ENCODE measurements at regions not wholly inside any gene's neighbourhood (a gene's known extent, or its start where the extent isn't known, plus 50 kb on each side); places are given as distances from the start of the nearest gene placed in this dataset.

- no peak for DNase-seq
These were observed 86.5 kb downstream of the MTRR start for GRCh38 chr5:7955476-7955875.

DNA sequence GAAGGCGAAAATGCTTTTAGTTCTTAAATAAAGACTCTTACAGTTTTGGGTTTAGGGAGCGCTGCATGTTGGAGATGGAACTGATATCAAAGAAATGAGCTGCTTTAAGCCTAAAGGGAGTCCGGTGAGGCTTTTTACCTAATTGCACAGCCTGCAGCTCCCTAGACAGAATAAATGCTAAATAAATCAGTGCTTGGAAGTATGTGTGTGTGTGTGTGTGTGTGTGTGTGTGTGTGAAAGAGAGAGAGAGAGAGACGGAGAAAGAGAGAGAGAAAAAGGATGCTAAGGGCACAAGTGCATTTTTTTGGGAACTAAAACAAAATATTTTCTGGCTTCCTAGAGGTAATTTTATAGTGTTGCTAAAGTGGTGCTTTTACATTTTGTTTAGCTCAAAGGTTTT lies 88.4 kb downstream of the MTRR start:
- no peak for DNase-seq

DNA sequence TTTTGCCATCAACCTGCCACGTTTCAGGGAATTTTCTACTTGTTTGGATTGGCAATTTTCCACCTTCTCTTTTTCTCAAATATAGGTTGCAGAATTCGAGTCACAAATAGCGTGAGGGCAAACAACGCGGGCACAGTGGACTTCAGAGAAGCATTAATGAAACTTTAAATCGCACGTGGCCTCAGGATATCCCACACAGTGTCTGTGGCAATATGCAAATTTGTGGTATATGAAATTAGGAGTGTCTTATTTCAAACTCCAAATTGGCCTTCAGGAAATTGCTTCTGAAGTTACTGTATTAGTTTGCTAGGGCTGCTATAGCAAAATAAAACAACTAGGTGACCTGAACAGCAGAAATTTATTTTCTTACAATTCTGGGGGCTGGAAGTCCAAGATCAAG lies 91.2 kb downstream of the MTRR start:
- no peak for DNase-seq

GRCh38 chr5:7961540-7961939 lies 92.6 kb downstream of the MTRR start:
- DNase-seq: no peak

- DNase-seq: no peak
These were observed 101.9 kb downstream of the MTRR start for GRCh38 chr5:7970816-7971215.

DNA sequence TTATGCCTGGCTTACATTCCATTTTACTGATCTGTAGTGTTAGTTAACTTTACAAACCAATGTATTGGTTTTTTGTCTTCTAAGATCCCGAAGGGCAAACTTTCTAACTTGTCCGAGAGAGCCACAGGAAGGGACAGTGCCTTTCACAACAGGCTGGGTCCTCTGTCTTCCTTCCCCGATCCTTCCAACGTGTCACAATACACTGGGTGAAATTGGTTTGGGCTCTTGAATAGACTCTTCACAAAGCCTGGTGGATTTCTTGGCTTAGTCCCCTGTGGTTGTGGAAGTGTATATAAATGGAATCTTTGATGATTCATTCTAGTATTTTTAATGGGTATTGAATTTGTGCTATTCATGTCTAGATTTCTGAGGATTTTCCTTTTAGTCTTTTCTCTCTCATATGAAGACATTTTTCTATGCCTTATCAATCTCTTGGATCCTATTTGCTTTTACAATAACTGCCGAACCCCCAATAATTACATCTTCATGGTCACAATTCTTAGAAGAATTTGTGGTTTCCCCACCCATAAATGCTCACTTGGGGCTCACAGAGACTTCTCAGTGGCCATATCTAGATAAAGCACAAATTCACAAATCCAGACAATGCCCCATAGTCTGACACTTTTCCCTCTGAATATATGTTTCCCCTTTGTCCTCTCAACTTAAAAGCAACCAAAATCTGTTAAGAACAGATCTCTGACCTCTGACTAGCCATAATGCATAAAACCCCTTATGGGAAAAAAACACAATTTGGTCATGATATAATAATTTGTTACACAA lies 107.7 kb downstream of the MTRR start:
- DNase-seq: no peak

- no peak for DNase-seq
These were observed 109.2 kb downstream of the MTRR start for GRCh38 chr5:7978114-7978513.

DNA sequence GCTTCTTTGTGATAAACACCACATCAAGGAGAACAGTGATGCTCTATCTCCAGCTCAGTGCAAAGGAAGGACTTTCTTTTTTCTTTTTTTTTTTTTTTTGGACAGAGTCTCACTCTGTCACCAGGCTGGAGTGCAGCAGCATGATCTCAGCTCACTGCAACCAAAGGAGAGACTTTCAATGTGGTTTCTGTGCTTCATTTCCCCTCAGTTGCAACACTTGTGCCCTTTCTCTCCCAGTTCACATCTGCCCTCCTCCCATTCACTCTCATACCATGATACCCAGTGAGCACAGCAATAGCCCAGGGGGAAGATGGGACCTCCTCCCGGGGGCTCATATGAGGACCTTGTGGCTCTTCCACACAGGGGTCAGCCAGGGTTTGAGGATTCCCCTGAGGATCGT lies 110.0 kb downstream of the MTRR start:
- no peak for DNase-seq

GRCh38 chr5:7980881-7981280 lies 111.9 kb downstream of the MTRR start:
- no peak for DNase-seq

- DNase-seq: no peak
These were observed 114.5 kb downstream of the MTRR start for GRCh38 chr5:7983433-7983832.

DNA sequence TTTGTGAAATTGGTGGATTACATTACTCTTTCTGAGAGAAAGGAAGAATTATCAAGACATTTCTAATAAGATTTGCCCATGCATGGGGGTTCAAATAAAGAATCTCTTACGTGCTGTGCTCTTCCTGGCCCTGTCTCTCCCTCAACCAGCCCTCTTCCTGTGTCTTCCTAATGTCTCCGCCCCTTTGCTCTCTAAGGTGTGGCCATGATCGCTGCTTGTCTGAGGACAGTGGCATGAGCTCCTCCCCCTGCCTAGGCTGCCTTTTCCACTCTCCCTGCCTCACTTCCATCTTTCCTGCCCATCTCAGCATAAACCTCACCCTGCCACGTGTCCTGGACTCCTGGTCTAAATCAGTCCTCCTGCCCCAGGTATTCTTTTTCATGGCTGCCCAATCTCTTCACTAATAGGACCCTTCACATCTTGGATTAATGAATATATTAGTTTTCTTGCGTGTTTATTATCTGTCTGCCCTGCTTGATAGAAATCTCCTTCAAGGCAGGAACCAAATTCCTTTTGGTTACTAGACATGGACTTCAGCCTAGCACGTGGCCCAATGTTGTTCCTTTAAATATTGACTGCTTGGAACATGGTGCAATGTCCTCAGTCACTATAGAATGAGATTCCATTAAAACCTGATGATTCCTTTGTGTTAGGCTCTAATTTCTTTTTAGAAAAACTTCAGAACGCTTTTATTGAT lies 122.3 kb downstream of the MTRR start:
- DNase-seq: no peak

DNA sequence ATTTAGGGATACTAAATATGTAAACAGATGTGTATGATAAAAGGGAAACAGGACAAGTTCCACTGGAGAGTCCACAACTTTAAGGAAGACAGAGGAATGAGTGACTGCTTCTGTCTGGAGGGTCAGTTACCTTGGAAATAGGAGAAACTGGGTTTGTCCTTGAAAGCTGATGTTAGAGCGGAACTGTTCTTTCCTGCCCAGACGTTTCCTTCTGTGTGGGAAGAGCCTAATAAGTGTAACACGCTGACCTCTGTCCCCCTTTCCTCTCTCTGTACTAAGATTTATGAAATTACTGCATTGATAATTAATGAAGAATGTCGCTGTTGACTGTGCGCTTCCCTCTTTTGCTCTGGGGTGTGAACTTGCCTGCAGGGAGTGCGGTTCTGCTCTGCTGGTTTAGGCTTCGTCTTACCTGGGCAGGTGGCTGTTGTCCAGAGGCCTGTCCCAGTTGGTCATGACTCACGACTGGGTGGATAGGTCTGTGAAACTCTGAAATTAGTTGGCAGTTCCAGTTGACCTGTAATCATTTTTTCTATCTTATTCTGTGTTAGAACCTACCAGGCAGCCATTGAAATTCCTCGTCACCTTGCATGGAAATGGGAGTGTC lies 126.8 kb downstream of the MTRR start:
- DNase-seq: no peak

DNA sequence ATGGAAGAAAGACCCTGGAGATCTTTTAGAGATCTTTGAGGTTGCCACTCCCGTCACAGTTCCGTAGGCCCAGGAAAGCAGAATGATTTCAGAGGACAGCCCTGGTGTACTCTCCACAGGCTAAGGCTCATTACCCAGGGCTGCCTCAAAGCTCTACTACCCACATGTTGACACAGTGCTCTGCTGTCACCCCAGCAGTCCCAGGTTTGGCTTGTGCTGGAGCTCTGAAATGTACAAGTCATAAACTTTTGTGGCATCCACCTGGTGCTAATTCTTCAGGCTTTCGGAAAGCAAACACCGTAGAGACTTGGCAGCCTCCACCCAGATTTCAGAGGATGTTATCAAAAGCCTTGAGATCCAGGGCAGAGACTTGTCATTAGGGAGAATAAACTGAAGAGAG lies 136.5 kb downstream of the MTRR start:
- DNase-seq: no peak

GRCh38 chr5:8012131-8012977 lies 143.4 kb downstream of the MTRR start:
- DNase-seq: no peak

- DNase-seq: no peak
These were observed 145.2 kb downstream of the MTRR start for GRCh38 chr5:8013948-8014710.

GRCh38 chr5:8019719-8020218 lies 150.8 kb downstream of the MTRR start:
- DNase-seq: no peak

DNA sequence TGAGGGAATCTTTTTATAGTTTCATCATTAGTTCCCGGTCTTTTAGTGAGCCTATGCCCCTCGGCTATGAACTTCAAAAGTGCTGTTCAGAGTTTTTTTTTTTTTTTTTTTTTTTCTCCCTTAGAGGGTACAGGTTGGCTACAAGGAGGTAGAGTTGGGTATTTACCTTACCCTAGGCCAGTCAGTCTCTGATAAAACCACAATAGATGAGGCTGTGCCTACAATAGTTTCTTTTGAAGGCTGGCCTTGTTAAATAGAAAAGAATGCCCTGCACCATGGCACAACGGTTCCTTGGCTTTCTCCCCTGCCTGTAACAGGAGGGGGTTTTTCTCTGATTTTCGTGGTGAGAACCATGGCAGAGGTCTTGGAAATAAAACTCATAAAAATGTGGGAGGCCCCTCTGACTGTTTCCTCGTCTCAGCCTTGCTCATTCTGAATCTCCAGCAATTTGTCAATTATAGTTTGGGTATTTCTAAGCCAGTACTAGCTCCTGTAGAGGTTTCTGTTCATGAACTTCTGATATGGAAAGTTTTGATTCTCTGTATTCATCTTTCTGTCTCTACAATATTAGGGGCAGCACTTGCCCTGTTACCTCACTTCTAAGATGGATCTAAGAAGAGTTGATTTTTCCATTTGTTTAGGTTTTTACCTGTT lies 152.0 kb downstream of the MTRR start:
- no peak for DNase-seq

GRCh38 chr5:8028243-8028642 lies 159.3 kb downstream of the MTRR start:
- no peak for DNase-seq

DNA sequence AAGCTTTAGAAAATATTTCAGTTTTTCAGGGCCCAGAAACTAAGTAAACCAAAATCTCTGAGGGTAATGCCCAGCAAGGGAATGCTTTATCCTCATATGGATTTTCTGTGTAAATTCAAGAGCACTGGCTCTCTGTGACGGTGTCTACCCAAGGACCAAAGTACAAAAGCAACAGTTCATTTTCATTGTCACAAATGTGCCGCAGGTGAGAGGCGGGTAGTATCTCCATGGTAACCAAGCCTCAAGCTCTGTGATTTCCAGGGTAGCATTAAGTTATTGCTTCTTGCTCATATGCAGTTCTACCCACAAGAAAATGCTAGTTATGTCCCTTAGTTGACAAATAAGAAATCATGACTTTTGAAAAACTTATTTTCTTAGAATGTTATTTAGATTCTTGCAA lies 164.3 kb downstream of the MTRR start:
- no peak for DNase-seq

- DNase-seq: no peak
These were observed 165.9 kb downstream of the MTRR start for GRCh38 chr5:8034852-8035251.

- DNase-seq: no peak
These were observed 180.0 kb downstream of the MTRR start for GRCh38 chr5:8048920-8049319.

All from CD4-positive, alpha-beta T cell treated with Interleukin-4 for 4 hours (primary cell).